Fibroblast of mammary gland (primary cell): ENCODE measurements at regions not wholly inside any gene's neighbourhood (a gene's known extent, or its start where the extent isn't known, plus 50 kb on each side); places are given as distances from the start of the nearest gene placed in this dataset.

Source experiments
- DNase-seq: peaks from one replicate; pipeline ENCODE4 v3.0.0-alpha.2; 2010; ENCODE audit warnings: low read depth
- H3K4me3 ChIP-seq: 2 replicates; pipeline ENCODE4 v1.5.1; 2011; ENCODE audit warnings: low read depth, mild to moderate bottlenecking, low read length, moderate library complexity; ENCODE audit not compliant: control insufficient read depth
- TF ChIP-seq, protein P1 (sequence below): conservative IDR thresholded peaks from 2 replicates; pipeline ENCODE4 v1.5.1; 2011; ENCODE audit warnings: low read depth, low read length, inconsistent platforms; ENCODE audit not compliant: control insufficient read depth, insufficient read depth

DNA sequence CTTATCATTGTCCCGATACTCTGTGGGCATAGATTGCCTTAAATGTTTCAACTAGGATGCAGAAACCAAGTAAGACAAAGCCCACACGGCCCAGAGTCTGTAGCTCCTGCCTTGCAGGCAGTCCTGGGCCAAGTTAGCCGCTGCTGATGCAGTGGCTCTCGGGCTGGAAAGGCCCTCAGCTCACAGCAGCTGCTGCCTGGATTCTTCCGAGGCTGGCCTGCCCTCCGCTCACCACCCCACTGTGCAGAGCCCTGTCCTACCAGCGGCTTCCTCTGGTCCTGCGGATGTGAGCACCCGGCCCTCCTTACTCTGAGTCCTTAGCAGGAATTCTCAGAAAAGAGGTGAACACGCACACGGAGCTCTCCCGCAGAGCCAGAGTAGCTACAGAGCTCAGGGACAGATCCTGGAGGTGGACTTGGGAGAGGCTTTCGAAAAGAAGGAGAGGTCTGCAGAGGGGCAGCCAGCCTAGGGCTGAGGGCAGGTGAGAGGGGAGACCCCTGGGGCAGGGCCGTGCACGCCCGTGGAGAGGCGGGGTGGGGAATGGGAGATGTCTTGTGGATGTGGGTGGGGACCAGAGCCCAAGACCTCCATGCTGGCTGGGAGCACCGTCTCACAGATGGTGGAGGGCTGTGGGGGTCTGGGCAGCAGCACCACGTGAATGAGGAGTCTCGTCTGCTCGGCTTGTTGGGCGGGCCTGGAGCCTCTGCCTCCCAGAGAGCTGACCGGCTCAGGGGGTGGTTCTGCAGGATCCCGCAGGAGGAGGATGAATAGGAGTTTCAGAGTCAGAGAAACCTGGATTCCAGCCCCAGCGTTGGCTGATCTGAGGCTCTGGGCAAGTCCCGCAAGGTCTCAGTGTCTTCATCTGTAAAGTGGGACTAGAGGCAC lies 117.4 kb upstream of the B3GAT1 start:
- no peak overlapping the region for H3K4me3 ChIP-seq
- TF ChIP-seq, protein P1, sequence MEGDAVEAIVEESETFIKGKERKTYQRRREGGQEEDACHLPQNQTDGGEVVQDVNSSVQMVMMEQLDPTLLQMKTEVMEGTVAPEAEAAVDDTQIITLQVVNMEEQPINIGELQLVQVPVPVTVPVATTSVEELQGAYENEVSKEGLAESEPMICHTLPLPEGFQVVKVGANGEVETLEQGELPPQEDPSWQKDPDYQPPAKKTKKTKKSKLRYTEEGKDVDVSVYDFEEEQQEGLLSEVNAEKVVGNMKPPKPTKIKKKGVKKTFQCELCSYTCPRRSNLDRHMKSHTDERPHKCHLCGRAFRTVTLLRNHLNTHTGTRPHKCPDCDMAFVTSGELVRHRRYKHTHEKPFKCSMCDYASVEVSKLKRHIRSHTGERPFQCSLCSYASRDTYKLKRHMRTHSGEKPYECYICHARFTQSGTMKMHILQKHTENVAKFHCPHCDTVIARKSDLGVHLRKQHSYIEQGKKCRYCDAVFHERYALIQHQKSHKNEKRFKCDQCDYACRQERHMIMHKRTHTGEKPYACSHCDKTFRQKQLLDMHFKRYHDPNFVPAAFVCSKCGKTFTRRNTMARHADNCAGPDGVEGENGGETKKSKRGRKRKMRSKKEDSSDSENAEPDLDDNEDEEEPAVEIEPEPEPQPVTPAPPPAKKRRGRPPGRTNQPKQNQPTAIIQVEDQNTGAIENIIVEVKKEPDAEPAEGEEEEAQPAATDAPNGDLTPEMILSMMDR, result no peak
- no peak for DNase-seq

DNA sequence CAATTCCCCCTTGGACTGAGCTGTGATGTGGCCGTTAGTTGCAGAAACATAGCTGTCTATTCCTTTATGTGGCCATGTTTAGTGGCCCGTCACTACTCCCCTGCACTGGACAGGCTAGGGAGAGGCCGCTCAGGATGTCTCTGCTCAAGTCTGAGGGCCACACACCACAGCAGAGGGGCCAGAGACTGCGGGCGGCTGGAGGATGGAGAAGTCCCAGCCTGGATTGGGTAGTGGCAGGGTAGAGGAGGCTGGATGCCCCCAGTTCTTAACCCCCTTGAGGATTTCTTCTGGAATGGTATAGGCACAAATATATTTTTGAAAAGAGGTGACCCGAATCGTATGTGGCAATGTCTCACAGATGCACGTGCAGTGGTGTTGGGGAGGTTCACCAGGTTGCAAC lies 116.4 kb upstream of the B3GAT1 start:
- no peak for DNase-seq
- no peak overlapping the region for H3K4me3 ChIP-seq
- TF ChIP-seq, protein P1, result no peak

DNA sequence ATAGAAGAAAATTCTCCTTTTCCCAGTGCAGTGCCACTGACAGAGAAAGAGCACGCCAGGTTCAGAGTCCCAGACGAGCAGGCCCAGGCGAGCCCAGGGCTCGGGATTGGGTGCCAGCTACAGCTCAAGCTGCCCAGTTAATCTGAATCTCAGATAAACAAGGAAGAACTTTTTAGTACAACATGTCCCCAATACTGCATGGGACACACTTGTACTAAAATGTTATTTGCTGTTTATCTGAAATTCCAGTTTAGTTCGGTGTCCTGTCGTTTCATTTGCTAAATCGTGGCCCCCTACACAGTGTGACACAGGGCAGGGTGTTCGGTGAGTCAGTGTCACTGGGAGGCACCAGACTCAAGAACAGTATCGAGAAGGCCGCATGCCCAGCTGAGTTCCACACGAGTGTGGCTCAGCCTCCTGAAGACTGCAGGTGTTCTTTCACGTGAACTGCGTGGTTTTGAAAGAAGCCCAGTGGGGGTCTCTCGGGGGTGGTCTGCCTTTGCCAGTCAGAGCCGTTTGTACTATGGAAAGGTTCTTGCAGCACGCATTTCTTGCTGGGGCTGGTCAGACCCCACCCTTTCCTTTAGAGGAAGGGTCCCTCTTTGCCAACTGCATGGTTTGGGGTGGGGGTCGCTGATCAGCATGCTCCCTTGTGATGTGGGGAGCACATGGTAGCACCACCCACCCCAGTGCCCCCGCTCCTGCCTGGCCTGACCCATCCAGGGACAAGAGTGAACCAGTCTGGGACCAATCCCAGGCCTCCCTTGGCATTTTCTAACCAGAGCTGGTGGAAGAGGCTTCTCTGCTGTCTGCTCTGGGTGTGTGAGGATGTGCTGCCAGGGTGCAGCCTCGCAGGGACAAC lies 115.6 kb upstream of the B3GAT1 start:
- H3K4me3 ChIP-seq, result no peak overlapping the region
- TF ChIP-seq, protein P1, result no peak
- DNase-seq, result no peak

DNA sequence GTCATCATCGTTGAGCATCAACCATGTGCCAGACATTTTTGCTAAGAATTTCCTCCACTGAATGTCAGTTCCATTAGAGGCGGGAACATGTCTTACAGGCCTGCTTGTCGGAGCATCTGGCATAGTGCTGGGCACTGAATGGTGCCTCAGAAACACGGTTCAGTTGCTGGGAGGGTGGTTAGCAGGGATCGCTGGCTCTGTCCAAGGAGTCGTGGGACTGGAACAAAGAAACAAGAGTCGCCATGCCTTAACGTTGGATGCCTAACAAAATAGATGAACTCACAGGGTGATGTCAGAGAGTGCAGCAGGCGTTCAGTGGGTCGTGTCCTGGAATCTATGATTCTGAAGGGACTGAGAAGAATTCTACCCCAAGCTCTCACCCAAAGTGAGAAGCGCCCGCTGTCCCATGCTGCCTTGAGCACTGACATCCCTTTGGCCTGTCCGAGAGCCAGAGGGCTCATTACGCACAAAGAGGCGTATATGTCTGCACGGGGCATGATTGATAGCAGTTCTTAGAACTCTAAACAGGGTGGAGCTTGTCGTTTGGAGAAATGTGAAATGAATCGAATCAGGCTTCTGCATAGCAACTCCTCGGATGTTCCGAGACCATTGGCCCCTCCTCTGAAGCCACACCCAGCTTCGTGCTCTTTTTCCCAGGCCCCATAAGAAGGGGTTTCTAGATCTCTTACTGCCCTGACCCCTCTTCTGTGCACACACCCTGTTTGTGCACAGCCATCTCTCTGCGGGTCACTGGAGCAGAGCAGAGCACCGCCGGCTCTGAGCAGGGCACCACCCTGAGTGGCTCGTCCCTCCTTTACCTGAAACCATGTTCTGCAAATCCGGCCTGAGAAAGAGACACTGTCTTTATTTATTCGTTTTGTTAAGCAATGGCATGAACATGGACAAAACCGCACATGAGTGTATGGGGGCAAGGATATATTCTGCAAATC lies 113.1 kb upstream of the B3GAT1 start:
- TF ChIP-seq, protein P1, result no peak
- H3K4me3 ChIP-seq, result no peak overlapping the region
- no peak for DNase-seq

DNA sequence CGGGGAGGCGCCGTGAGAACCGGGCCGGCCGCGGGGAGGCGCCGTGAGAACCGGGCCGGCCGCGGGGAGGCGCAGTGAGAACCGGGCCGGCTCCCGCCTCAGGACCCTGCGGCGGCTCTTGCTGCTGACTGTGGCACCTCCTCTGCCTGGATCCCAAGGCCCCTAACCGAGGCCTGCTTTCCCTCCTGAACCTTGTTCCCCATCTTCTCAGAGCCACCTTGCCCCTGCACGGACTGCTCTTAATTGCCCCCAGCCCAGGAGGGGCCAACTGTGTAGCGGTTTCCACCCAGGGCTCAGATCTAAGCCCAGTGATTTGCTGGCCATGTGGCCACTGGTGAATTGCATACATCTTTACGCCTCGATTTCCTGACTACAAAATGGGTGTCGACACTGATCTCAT lies 112.2 kb upstream of the B3GAT1 start:
- H3K4me3 ChIP-seq, result no peak overlapping the region
- TF ChIP-seq, protein P1, result no peak
- no peak for DNase-seq
